Iris pigment epithelial cell (primary cell): ENCODE measurements at regions not wholly inside any gene's neighbourhood (a gene's known extent, or its start where the extent isn't known, plus 50 kb on each side); places are given as distances from the start of the nearest gene placed in this dataset.
"Not testable (repeated sequence)": the region's sequence is repeated elsewhere in the genome, so short reads cannot be mapped to it uniquely, and the experiment has no call there.

Experiments
- DNase-seq: peaks from one replicate; pipeline ENCODE4 v3.0.0-alpha.2; 2011; ENCODE audit warnings: low read depth

- not testable (repeated sequence) for DNase-seq
Measured at GRCh38 chr16:33913601-33914000, 454.2 kb downstream of the TP53TG3F start.

GRCh38 chr16:33920761-33921545 lies 461.5 kb downstream of the TP53TG3F start:
- DNase-seq = not testable (repeated sequence)

DNA sequence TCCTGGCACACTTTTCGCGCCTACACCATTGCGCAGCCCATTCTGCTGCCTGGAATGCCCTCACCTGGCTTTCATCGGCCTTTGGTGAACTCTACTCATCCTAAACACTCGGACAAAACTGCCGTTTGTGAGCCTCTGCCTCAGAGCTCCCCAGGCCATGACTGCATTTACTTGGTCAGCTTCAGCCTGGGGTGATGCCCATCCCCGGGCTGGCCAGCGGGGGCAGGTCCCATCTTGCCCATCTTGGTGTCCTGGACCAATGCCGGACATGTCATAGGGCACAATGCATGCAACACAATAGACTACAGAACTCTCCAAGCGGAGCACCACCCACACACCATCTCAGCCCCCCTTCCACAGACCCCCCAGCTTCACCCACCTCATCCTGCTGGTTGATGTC lies 463.5 kb downstream of the TP53TG3F start:
- not testable (repeated sequence) for DNase-seq

GRCh38 chr16:33928026-33928425 lies 468.6 kb downstream of the TP53TG3F start:
- not testable (repeated sequence) for DNase-seq

GRCh38 chr16:33932191-33932590 lies 472.8 kb downstream of the TP53TG3F start:
- DNase-seq = not testable (repeated sequence)

DNA sequence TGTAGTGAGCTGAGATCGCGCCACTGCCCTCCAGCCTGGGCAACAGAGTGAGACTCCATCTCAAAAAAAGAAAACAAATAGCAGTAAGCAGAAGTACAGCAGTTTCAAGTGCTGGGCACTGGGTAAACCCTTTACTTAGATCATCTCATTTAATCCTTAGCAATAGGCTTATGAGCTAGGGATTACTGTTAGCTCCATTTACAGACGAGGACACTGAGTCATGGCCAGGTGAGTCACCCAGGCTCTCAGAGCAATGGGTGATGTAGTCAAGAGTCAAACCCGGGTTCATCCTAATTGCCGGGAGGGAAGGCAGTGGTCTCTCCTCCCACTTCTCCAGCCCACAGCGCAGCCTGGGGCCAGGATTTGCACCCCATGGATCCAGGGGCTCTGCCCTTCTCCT lies 473.6 kb downstream of the TP53TG3F start:
- DNase-seq = not testable (repeated sequence)

GRCh38 chr16:33935766-33936165 lies 476.4 kb downstream of the TP53TG3F start:
- not testable (repeated sequence) for DNase-seq

- not testable (repeated sequence) for DNase-seq
Measured at GRCh38 chr16:33938097-33938496, 478.7 kb downstream of the TP53TG3F start.

GRCh38 chr16:33961536-33961935 lies 502.1 kb downstream of the TP53TG3F start:
- not testable (repeated sequence) for DNase-seq

DNA sequence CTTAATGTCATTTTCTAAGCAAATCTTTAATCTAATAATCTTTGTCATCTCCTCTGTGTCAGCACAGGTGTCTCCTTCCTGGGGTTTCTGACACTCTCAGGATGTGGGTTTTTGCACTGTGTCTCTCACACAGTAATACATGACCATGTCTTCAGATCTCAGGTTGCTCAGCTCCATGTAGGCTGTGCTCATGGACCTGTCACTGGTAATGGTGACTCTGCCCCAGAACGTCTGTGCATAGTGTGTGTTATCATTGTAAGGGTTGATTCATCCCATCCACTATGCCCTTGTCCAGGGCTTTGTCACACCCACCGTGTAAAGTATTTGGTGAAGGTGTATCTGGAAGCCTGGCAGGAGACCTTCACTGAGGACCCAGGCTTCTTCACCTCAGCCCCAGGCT lies 506.1 kb downstream of the TP53TG3F start:
- DNase-seq = not testable (repeated sequence)

GRCh38 chr16:33966855-33967254 lies 507.4 kb downstream of the TP53TG3F start:
- DNase-seq = not testable (repeated sequence)

- DNase-seq = not testable (repeated sequence)
Measured at GRCh38 chr16:33974557-33974956, 515.1 kb downstream of the TP53TG3F start.

- DNase-seq = not testable (repeated sequence)
Measured at GRCh38 chr16:33975744-33976143, 516.3 kb downstream of the TP53TG3F start.

- DNase-seq = not testable (repeated sequence)
Measured at GRCh38 chr16:33976521-33976920, 517.1 kb downstream of the TP53TG3F start.

- not testable (repeated sequence) for DNase-seq
Measured at GRCh38 chr16:33978784-33979183, 519.4 kb downstream of the TP53TG3F start.

GRCh38 chr16:33979613-33980012 lies 520.2 kb downstream of the TP53TG3F start:
- not testable (repeated sequence) for DNase-seq

- DNase-seq = not testable (repeated sequence)
Measured at GRCh38 chr16:33980736-33981135, 521.3 kb downstream of the TP53TG3F start.

DNA sequence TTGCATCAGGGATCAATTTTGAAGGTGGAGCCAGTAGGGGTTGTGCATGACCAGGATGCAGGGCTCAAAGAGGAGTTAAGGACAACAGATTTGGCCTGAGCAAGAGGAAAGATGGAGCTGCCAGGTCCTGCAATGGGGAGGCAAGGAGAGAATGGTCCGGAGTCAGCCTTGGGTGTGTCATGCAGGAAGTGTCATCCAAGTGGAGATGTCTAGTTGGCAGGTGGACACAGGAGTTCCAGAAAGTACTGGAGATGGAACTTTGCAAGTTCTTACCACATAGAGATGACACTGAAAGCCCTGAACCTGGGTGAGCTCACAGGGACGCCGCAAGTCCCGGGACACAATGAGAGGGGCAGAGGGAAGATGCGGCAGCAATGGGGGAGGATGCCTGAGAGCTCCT lies 525.0 kb downstream of the TP53TG3F start:
- DNase-seq = not testable (repeated sequence)

GRCh38 chr16:33986521-33986920 lies 527.1 kb downstream of the TP53TG3F start:
- not testable (repeated sequence) for DNase-seq

DNA sequence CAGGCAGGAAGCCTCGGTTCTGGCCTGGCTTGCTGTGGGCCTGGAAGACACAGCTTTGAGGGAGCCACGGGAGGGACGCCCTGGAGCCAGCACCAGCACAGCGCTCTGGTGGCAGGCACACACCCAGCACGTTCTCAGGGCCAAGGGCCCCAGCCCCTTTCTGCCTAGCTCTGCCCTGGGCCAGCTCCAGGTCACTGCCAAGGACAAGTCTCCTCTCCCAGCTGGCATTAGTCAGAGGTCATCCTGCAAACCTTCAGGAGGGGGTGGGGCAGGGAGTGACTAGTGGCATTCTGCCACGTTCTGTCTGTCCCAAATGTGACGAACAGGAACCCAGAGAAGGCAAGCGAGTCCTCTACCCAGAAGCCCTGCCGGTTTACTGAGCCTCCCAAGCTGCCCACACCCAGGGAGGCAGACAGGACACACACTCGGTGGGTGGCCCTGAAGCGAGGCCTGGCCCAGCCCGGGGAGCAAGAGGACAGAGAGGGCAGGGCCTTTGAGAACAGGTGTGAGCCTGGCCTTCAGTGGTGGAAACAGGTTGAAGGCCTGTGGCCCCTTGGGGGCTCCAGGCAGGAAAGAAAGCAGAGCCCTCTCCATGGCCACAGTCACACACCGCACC lies 528.0 kb downstream of the TP53TG3F start:
- DNase-seq = not testable (repeated sequence)

DNA sequence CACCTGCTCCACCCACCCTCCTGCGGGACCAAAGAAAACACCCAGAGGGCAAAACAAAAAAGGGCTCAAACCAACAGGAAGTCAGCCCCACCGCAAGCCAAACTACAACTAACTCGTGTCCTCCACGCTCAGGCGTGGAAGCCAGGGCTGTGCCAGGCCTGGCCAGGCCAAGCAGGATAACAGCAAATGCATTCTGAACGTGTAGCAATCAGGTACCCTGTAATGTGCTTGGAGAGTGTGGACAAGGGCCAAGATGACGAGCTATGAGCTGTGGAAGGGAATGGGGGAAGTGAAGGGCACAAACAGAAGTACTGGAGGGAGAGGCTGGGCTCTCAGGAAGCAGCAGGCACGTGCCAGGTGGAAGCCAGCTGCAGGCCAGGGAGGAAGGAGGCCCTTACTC lies 528.6 kb downstream of the TP53TG3F start:
- DNase-seq = not testable (repeated sequence)

DNA sequence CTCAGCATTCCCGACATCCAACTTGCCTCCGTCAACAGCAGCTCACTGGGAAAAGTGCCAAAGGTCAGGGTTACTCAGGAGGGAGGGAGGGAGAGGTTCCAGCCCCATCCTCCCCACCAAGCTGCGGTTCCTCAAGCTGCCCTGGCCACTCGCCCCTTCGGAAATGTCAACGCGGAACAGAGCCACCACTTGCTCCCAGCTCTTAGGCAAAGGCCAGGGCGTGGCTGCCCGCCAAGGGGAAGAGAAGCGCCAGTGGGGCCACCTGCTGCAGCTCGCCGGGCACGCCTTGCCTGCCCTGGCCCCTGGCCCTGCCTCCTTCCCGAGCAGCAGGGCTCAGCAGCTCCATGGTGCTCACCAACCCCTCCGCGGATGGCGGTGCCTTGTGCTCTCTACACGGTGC lies 531.1 kb downstream of the TP53TG3F start:
- DNase-seq = not testable (repeated sequence)

- not testable (repeated sequence) for DNase-seq
Measured at GRCh38 chr16:33992513-33993177, 533.2 kb downstream of the TP53TG3F start.
